HEK293T (cell line): ENCODE measurements at regions not wholly inside any gene's neighbourhood (a gene's known extent, or its start where the extent isn't known, plus 50 kb on each side); places are given as distances from the start of the nearest gene placed in this dataset.

Experiments
- BHLHE40 ChIP-seq: fragments of 450-650 bp; IDR thresholded peaks from 2 replicates; pipeline ENCODE4 v1.6.1; 2016; ENCODE audit warnings: mild to moderate bottlenecking, moderate library complexity, borderline replicate concordance
- CTBP1 ChIP-seq: fragments of 450-650 bp; IDR thresholded peaks from 2 replicates; pipeline ENCODE4 v1.6.1; 2016; ENCODE audit warnings: borderline replicate concordance
- PKNOX1 ChIP-seq: fragments of 450-650 bp; IDR thresholded peaks from 2 replicates; pipeline ENCODE4 v1.6.1; 2016

- TF ChIP-seq CTBP1 (no peak), BHLHE40 (no peak), PKNOX1 (no peak)
Observed at GRCh38 chr6:95093154-95093553, 484.2 kb upstream of the MANEA start.
